ENCODE measurements at regions not wholly inside any gene's neighbourhood (a gene's known extent, or its start where the extent isn't known, plus 50 kb on each side); places are given as distances from the start of the nearest gene placed in this dataset.
"Not testable (repeated sequence)": the region's sequence is repeated elsewhere in the genome, so short reads cannot be mapped to it uniquely, and the experiment has no call there.

- no peak for DNase-seq
Observed at GRCh38 chr13:72585254-72585653, 142.2 kb downstream of the MZT1 start.

- DNase-seq = no peak
Observed at GRCh38 chr13:72571191-72571590, 156.2 kb downstream of the MZT1 start.

GRCh38 chr13:72570019-72570418, 157.4 kb downstream of the MZT1 start:
- no peak for DNase-seq

- no peak for DNase-seq
Observed at GRCh38 chr13:72567566-72567965, 159.9 kb downstream of the MZT1 start.

GRCh38 chr13:72566526-72566925, 160.9 kb downstream of the MZT1 start:
- no peak for DNase-seq

GRCh38 chr13:72565893-72566292, 161.5 kb downstream of the MZT1 start:
- DNase-seq = no peak

- no peak for DNase-seq
Observed at GRCh38 chr13:72562686-72563085, 164.7 kb downstream of the MZT1 start.

GRCh38 chr13:72561791-72562190, 165.6 kb downstream of the MZT1 start:
- DNase-seq = no peak

- DNase-seq = no peak
Observed at GRCh38 chr13:72559716-72560115, 167.7 kb downstream of the MZT1 start.

GRCh38 chr13:72556945-72557344, 170.5 kb downstream of the MZT1 start:
- DNase-seq = no peak

GRCh38 chr13:72555601-72556000, 171.8 kb downstream of the MZT1 start:
- DNase-seq = no peak

GRCh38 chr13:72552731-72553130, 174.7 kb downstream of the MZT1 start:
- no peak for DNase-seq

- DNase-seq = not testable (repeated sequence)
Observed at GRCh38 chr13:72545895-72546294, 181.5 kb downstream of the MZT1 start.

- DNase-seq = no peak
Observed at GRCh38 chr13:72545030-72545719, 182.3 kb downstream of the MZT1 start.

GRCh38 chr13:72544042-72544441, 183.4 kb downstream of the MZT1 start:
- DNase-seq = no peak

GRCh38 chr13:72542241-72542640, 185.2 kb downstream of the MZT1 start:
- no peak for DNase-seq

GRCh38 chr13:72541674-72542073, 185.8 kb downstream of the MZT1 start:
- DNase-seq = no peak

- DNase-seq = no peak
Observed at GRCh38 chr13:72540881-72541280, 186.5 kb downstream of the MZT1 start.

- DNase-seq = no peak
Observed at GRCh38 chr13:72539925-72540324, 187.5 kb downstream of the MZT1 start.

- DNase-seq = no peak
Observed at GRCh38 chr13:72537782-72538181, 189.6 kb downstream of the MZT1 start.

- DNase-seq = no peak
Observed at GRCh38 chr13:72537395-72537780, 190.0 kb downstream of the MZT1 start.

- no peak for DNase-seq
Observed at GRCh38 chr13:72536714-72537394, 190.6 kb downstream of the MZT1 start.

- no peak for DNase-seq
Observed at GRCh38 chr13:72534951-72535640, 192.3 kb downstream of the MZT1 start.

GRCh38 chr13:72530471-72530870, 197.0 kb downstream of the MZT1 start:
- no peak for DNase-seq

All from activated naive CD4-positive, alpha-beta T cell treated with Interleukin-2 at 50 U/mL for 16 hours (primary cell).